ENCODE measurements at regions not wholly inside any gene's neighbourhood (a gene's known extent, or its start where the extent isn't known, plus 50 kb on each side); places are given as distances from the start of the nearest gene placed in this dataset.

GRCh38 chr14:43525658-43526057, 981.4 kb downstream of the FSCB start:
- no peaks in the 10 kb centered on the region for H3K4me1 Mint-ChIP-seq (ENCODE audit: low read depth, unreplicated experiment)
- H3K4me3 ChIP-seq (ENCODE audit: low read depth, low read length), result no peak overlapping the region
- H3K27me3 Mint-ChIP-seq (ENCODE audit: insufficient read depth, unreplicated experiment), result peaks cover 5% of the 10 kb centered on the region
- intact Hi-C loops (cut with micrococcal nuclease; ENCODE audit: unreplicated experiment), result no loop called here
- CTCF ChIA-PET, result no interaction called here
- POLR2A ChIA-PET, result no interaction called here
- BruUV-seq (replicated peaks), result no TSS peak
- H3K4me3 Mint-ChIP-seq (ENCODE audit: unreplicated experiment), result no peak overlapping the region
- H3K36me3 Mint-ChIP-seq (ENCODE audit: insufficient read depth, unreplicated experiment), result no peaks in the 10 kb centered on the region
- H3K27ac Mint-ChIP-seq (ENCODE audit: unreplicated experiment), result no peak overlapping the region
- TF ChIP-seq CTCF (IDR thresholded peaks at IDR 0.05; ENCODE audit: insufficient read depth in 1 of 2, low read depth in 1 of 2, low read length in 1 of 2, severe bottlenecking in 1 of 2, unreplicated experiment in 1 of 2), result no peak
- H3K9me3 Mint-ChIP-seq (ENCODE audit: unreplicated experiment), result no peaks in the 10 kb centered on the region
- no peaks in the 10 kb centered on the region for H3K36me3 ChIP-seq (ENCODE audit: control insufficient read depth, insufficient read depth, low read length)
- no peaks in the 10 kb centered on the region for H3K9me3 ChIP-seq
- DNase-seq, result no peak
- H3K4me1 ChIP-seq, result no peaks in the 10 kb centered on the region
- no peaks in the 10 kb centered on the region for H3K27me3 ChIP-seq (replicated peaks; ENCODE audit: control insufficient read depth, insufficient read depth, low read length)

GRCh38 chr14:43522901-43523300, 984.2 kb downstream of the FSCB start:
- no TSS peak for BruUV-seq (replicated peaks)
- intact Hi-C loops (cut with micrococcal nuclease; ENCODE audit: unreplicated experiment), result no loop called here
- H3K27me3 ChIP-seq (replicated peaks; ENCODE audit: control insufficient read depth, insufficient read depth, low read length), result no peaks in the 10 kb centered on the region
- H3K36me3 ChIP-seq (ENCODE audit: control insufficient read depth, insufficient read depth, low read length), result no peaks in the 10 kb centered on the region
- DNase-seq, result no peak
- no peak overlapping the region for H3K27ac Mint-ChIP-seq (ENCODE audit: unreplicated experiment)
- H3K9me3 Mint-ChIP-seq (ENCODE audit: unreplicated experiment), result no peaks in the 10 kb centered on the region
- H3K36me3 Mint-ChIP-seq (ENCODE audit: insufficient read depth, unreplicated experiment), result no peaks in the 10 kb centered on the region
- peaks cover 2% of the 10 kb centered on the region for H3K27me3 Mint-ChIP-seq (ENCODE audit: insufficient read depth, unreplicated experiment)
- no peak overlapping the region for H3K4me3 ChIP-seq (ENCODE audit: low read depth, low read length)
- POLR2A ChIA-PET, result no interaction called here
- CTCF ChIA-PET, result no interaction called here
- TF ChIP-seq CTCF (IDR thresholded peaks at IDR 0.05; ENCODE audit: insufficient read depth in 1 of 2, low read depth in 1 of 2, low read length in 1 of 2, severe bottlenecking in 1 of 2, unreplicated experiment in 1 of 2), result no peak
- no peaks in the 10 kb centered on the region for H3K4me1 Mint-ChIP-seq (ENCODE audit: low read depth, unreplicated experiment)
- H3K4me1 ChIP-seq, result no peaks in the 10 kb centered on the region
- H3K9me3 ChIP-seq, result no peaks in the 10 kb centered on the region
- H3K4me3 Mint-ChIP-seq (ENCODE audit: unreplicated experiment), result no peak overlapping the region

- no peak overlapping the region for H3K4me3 Mint-ChIP-seq (ENCODE audit: unreplicated experiment)
- POLR2A ChIA-PET, result no interaction called here
- TF ChIP-seq CTCF (IDR thresholded peaks at IDR 0.05; ENCODE audit: insufficient read depth in 1 of 2, low read depth in 1 of 2, low read length in 1 of 2, severe bottlenecking in 1 of 2, unreplicated experiment in 1 of 2), result no peak
These were observed 984.9 kb downstream of the FSCB start for GRCh38 chr14:43522191-43522590.

More at GRCh38 chr14:43522191-43522590, 984.9 kb downstream of the FSCB start:
- Histone ChIP-seq H3K4me1 (no peaks in the 10 kb centered on the region), H3K9me3 (no peaks in the 10 kb centered on the region), H3K36me3 (ENCODE audit: control insufficient read depth, insufficient read depth, low read length) (no peaks in the 10 kb centered on the region), H3K4me3 (ENCODE audit: low read depth, low read length) (no peak overlapping the region), H3K27me3 (replicated peaks; ENCODE audit: control insufficient read depth, insufficient read depth, low read length) (no peaks in the 10 kb centered on the region)
- CTCF ChIA-PET, result no interaction called here
- no peaks in the 10 kb centered on the region for H3K4me1 Mint-ChIP-seq (ENCODE audit: low read depth, unreplicated experiment)
- no peaks in the 10 kb centered on the region for H3K36me3 Mint-ChIP-seq (ENCODE audit: insufficient read depth, unreplicated experiment)
- peaks cover 2% of the 10 kb centered on the region for H3K27me3 Mint-ChIP-seq (ENCODE audit: insufficient read depth, unreplicated experiment)
- intact Hi-C loops (cut with micrococcal nuclease; ENCODE audit: unreplicated experiment), result no loop called here
- H3K9me3 Mint-ChIP-seq (ENCODE audit: unreplicated experiment), result no peaks in the 10 kb centered on the region
- DNase-seq, result no peak
- BruUV-seq (replicated peaks), result no TSS peak
- no peak overlapping the region for H3K27ac Mint-ChIP-seq (ENCODE audit: unreplicated experiment)

Measured in Caco-2 (cell line).